ENCODE measurements at regions not wholly inside any gene's neighbourhood (a gene's known extent, or its start where the extent isn't known, plus 50 kb on each side); places are given as distances from the start of the nearest gene placed in this dataset.

DNA sequence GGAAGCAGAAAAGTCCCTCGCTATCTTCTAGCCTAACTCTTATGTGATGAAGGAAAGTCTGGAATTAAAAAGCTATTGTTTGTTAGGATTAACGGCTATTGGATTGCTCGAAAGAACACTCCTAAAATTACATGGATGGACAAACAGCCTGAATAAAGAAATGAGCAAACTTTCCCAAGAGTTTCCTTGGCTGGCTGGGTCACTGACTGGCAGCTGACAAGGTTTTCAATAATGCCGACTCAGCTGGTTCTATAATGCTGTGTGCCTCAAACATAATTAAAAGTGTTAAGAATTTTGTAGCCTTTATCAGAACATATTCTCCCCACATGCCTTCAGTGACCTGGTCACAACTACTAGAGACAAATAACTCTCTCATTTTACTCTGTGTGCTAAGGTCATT is 142.9 kb upstream of the ADAMTS9 start:
- DNase-seq: no peak

- no peak for DNase-seq
Observed at GRCh38 chr3:64829331-64829730, 141.5 kb upstream of the ADAMTS9 start.

GRCh38 chr3:64828276-64828675 is 140.5 kb upstream of the ADAMTS9 start:
- no peak for DNase-seq

DNA sequence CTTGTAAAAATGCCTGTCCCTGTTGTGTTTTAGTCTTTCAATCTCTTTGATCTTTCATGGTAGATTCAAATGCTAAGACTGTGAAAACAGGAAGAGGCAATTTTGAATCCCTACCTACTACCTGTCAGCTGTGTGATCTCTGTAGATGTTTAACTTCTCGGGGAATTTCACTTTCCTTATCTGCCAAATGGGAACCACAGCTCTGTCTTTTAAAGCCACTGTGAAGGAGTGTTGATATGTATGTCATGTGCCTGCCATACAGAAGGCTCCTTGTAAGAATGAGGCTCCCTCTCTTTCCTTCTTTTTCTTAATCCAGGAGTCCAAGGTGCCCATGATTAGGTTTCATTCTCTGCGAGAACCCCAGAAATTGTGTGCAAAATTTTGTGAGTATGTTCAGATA is 139.6 kb upstream of the ADAMTS9 start:
- no peak for DNase-seq

- DNase-seq: no peak
Observed at GRCh38 chr3:64827019-64827418, 139.2 kb upstream of the ADAMTS9 start.

GRCh38 chr3:64825404-64826120 is 137.8 kb upstream of the ADAMTS9 start:
- DNase-seq: no peak

DNA sequence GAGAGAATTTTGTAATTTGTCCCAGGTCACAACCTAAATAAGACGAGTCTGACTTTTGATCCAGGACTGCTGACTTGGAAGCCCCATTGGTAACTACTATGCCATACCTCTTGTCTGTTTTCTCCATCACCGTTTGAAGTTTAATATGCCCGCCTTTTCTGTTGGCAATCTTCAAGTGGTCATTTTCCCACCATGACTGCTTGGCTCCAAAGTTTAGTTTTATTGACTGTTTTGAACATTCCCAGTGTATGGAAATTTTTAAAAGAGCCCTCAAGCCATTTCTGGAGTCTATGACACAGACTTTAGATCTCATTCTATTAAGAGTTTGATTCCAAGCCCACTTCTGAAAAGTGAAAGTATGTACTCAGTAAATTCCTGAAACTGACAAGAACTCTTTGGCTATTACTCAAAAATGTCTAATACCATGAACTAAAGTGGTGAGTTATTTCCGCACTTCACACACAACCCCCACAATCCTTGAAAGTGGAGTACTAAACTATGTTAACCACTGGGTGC is 136.7 kb upstream of the ADAMTS9 start:
- DNase-seq: no peak

DNA sequence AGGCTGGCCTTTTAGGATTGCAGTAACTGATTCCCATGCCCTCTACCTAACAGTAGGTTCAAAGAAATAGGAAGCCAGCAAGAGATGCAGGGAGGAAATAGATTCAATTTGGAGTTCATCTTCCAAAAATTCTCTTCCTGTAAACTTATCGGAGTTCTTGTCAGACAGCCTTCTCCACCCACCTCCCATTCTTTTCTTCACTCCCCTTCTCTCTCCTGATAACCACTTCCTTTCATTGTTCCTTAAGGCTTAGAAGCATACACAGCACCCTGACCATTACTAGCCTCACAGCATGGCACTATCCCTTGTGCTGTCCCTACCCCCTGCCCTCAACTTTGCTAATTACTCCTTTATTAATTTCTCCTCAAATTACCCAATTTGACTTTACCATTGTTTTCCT is 130.4 kb upstream of the ADAMTS9 start:
- DNase-seq: no peak

DNA sequence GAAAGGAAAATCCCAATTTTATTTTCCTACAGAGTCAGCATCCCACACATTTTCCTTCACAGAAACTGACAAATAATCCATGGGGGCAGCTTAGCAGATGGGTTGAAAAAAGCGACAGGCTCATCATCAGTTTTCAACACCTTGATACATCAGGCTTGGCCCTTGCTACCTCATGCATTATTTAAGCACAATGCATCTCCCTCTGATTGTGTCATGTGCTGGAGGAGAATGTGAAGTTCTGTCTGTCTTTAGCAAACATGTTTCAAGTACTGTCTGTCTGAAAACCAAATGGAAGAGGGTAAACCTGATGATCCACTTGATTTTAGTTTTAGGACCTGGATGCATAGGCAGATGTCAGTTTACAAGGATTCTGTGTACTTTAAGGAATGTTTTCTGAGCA is 128.6 kb upstream of the ADAMTS9 start:
- DNase-seq: no peak

DNA sequence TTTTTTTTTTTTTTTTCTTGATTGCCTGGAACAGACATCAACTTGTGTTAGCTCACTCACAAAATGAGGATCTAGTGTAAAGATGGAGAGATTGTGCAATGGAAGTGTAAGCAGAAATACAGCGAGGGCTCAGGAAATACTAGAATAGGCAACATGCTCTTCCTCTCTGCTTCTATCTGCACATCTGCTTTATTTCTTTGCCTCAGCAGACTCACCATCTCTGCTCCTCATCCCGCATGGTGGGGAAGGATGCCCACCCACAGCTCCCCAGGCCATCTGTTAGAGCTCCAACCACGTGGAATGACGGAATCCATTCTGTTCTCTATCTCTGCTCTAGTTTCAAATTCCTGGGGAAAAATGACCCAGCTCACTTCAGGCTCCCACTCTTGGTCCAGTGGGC is 128.0 kb upstream of the ADAMTS9 start:
- no peak for DNase-seq

DNA sequence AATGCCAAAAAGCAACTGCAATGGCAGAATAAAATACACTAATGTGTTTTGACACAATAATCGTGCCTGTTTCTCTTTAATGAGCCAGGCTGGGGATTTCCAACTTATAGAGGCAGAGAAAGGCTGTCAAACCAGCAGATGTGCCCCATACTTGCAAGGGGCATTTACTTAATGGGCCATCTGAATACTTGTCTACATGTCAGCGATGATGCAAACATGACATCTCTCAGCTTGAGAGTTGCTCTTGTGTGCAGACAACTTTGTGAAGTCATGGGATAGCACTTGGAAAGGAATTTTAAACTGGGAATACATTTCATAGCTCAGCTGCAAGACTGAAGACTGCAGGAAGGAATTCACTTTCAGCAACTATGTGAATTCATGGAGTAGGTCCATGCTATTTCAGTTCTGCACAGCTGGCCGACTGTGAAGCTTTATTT is 127.4 kb upstream of the ADAMTS9 start:
- DNase-seq: no peak

DNA sequence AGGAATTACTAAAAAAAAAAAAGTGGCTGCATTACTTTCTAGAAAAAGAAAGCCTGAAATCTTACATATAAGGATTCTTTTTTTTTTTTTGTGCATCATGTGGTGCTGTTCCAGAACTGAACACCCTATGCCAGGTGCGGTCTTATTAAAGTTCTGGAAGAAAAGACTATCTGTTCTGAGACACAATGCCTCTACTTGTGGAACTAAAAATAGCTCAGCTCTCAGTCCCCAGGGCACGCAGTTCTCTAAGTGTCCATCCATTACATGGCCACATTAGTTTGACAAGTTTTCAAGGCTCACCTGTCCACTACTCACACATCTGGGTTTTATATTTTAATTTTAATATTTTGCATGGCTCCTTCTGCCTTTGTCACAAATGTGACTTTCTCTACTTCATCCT is 126.6 kb upstream of the ADAMTS9 start:
- DNase-seq: no peak

DNA sequence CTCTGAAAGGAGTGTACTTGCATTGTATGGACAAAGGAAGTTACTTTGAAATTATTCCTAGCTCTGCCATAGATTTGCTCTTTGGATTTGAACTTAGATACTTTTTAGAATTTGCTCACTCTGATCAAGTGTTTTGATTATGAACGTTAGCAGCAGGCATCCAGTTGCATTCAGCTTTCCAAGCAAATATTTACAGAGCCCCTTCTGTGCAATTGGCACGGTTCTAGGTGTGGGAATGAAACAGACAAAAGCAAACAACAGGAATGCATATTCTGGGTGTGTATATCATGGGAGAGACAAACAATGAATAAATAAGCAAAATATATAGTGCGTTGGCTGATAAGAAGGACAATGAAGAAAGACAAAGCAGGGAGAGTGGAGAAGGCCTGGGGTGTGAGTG is 125.5 kb upstream of the ADAMTS9 start:
- no peak for DNase-seq

DNA sequence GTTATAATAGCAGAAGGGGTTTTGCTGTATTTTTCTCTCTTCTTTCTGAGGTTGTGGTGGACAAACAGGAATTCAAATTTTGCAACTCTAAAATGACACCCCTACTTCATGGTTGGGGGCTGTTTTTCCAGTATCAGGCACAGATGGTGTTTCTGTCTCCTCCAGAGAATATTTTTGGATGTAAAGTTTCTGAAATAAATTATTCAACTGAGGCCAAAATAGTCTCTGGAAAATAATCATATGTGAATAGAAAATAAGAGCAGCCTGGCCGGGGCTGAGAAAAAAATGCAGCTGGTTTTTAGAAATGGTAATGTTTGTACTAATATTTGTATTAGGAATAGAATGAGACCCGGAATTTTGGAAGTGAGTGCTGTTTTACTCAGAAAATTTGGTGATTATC is 121.3 kb upstream of the ADAMTS9 start:
- no peak for DNase-seq

GRCh38 chr3:64808061-64808460 is 120.3 kb upstream of the ADAMTS9 start:
- no peak for DNase-seq

DNA sequence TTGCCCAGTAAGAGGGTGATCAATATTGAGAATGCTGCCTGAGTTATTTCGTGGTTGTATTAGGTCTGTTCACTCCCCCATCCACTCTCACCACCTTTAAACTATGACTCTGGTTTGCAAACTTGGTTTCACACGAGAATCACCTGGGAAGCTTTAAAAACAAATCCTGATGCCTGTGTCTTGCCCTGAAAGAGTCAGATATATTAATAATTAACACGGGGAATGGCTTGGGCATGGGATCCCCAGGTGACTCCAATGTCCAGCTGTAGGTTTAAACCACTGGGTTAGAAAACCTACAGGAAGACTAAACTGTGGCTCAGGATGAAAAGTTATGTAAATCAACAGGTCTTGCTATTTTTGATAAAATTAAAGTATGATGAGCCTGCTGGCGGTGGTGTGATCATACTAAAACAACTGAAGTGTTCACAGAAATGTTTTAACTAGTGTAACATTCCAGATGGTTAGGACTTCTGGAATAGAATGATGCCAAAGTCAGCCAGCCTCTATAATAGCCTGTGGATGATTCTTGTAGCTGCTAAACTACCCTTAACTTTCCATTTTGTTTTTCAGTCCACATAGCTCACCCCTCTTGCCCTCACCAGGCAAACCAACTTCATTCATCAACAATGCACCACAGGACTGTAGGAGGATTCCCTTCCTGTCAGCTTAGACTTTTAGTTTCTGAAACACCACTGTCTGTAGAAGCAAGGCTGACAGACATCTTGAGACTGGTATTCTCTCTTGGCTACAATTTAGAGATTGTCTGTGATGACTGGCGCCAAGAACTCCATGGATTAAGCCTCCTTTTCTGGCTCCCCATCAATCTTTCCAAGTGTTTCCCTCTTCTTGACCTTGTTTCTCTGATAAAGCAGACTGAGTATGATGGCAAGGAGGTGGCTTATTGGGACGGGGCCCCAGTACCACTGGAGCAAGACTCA is 119.1 kb upstream of the ADAMTS9 start:
- DNase-seq: no peak

GRCh38 chr3:64805978-64806377 is 118.2 kb upstream of the ADAMTS9 start:
- DNase-seq: no peak

- DNase-seq: no peak
Observed at GRCh38 chr3:64805248-64805647, 117.4 kb upstream of the ADAMTS9 start.

DNA sequence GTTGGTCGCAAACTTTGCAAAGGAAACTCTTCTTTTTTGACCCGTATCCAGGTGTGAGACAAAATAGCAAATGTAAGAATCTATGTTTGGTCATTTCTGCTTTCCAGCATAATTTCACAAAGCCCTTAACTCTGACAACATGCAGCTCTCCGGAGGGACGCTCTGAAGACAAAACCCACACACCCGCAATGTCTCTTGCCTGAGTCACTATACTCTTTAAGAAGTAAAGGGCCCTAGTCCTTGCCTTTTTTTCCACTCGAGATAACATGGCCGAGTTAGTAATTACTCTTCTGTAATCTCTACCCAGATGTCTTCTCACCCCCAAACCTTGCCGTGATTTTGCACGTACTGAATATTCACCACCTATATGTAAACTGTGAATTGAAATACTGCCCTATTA is 115.7 kb upstream of the ADAMTS9 start:
- no peak for DNase-seq

- DNase-seq: no peak
Observed at GRCh38 chr3:64802460-64802859, 114.7 kb upstream of the ADAMTS9 start.

GRCh38 chr3:64801856-64802255 is 114.1 kb upstream of the ADAMTS9 start:
- no peak for DNase-seq

GRCh38 chr3:64799606-64800005 is 111.8 kb upstream of the ADAMTS9 start:
- DNase-seq: no peak

DNA sequence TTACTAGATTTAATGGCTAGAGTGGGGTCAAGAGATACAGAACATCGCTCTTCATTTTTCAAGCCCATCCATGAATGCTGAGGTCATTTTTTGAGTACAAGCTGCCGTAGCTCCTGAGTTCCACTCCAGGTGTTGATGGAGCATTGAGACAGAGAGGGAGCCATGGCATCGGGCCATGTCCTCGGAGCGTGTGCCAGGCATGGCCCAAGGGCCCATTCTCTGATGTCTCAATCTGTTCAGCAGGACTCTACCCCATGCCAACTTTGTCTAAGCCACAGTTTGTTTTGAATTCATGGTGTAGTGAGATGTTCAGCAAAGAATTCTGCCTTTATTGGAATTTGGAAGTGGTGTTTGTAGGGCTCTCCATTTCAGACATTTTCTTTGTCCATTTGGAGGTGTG is 110.5 kb upstream of the ADAMTS9 start:
- no peak for DNase-seq
